MM.1S (cell line): ENCODE measurements at regions not wholly inside any gene's neighbourhood (a gene's known extent, or its start where the extent isn't known, plus 50 kb on each side); places are given as distances from the start of the nearest gene placed in this dataset.

Experiments used
- EZH2 ChIP-seq: fragments of 300-600 bp; sonication (generic); optimal IDR thresholded peaks from 2 replicates; pipeline ENCODE3; 2017; ENCODE audit warnings: low read depth, mild to moderate bottlenecking, antibody characterized with exemption, low read length, mixed read lengths
- EZH2phosphoT487 ChIP-seq: fragments of 300-600 bp; sonication (generic); IDR thresholded peaks from 2 replicates; pipeline ENCODE4 v1.6.1; 2018; ENCODE audit warnings: antibody characterized with exemption, low read length

DNA sequence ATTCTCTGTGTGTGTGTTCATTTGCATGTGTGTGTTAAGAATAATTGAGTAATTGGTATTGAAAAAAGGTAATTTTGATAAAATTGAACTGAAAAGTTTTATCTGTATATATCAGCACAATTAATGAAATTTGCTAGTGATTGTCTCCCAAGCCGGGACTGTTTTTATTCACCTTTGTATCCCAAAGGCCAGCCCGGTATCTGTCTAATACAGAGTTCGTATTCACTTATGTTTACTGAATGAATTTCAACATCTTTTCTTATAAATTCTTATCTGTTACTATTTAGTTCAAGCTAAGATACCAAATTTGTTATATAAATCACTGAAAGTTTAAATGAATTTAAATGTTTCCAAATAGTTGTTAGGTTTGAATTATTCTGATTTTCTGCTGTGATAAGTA, 394.0 kb upstream of the NAALADL2 start:
- TF ChIP-seq EZH2: no peak
- TF ChIP-seq EZH2phosphoT487: no peak
